Colonic mucosa (tissue), 4 donors: ENCODE measurements at regions not wholly inside any gene's neighbourhood (a gene's known extent, or its start where the extent isn't known, plus 50 kb on each side); places are given as distances from the start of the nearest gene placed in this dataset.
"Not testable (repeated sequence)": the region's sequence is repeated elsewhere in the genome, so short reads cannot be mapped to it uniquely, and the experiment has no call there.

Experiments used
- DNase-seq: peaks from one replicate; pipeline ENCODE4 v3.0.0-alpha.2; 2020
- H3K27ac ChIP-seq: fragments of 200-600 bp; one replicate; pipeline ENCODE4 v1.8.0; 2021
- H3K27me3 ChIP-seq: fragments of 200-600 bp; one replicate; pipeline ENCODE4 v1.8.0; 2021
- H3K36me3 ChIP-seq: fragments of 200-600 bp; one replicate; pipeline ENCODE4 v1.8.0; 2021
- H3K4me1 ChIP-seq: fragments of 200-600 bp; one replicate; pipeline ENCODE4 v1.8.0; 2021; ENCODE audit warnings: mild to moderate bottlenecking
- H3K4me3 ChIP-seq: fragments of 200-600 bp; one replicate; pipeline ENCODE4 v1.8.0; 2021
- H3K9ac ChIP-seq, 2 donors: one replicate each; pipeline ENCODE4 v1.7.0; 2013; ENCODE audit warnings: control low read depth in 2 of 2, low read depth in 2 of 2, low read length in 2 of 2
- H3K9me3 ChIP-seq: fragments of 200-600 bp; one replicate; pipeline ENCODE4 v1.8.0; 2021
- CTCF ChIP-seq: fragments of 200-600 bp; IDR thresholded peaks from one replicate; pipeline ENCODE4 v1.8.0; 2022; ENCODE audit warnings: antibody characterized with exemption, mild to moderate bottlenecking
- intact Hi-C: fragments of 100-400 bp; cut with DNase I; formaldehyde crosslinking; loops from one replicate; pipeline ENCODE4 v1.14.1; 2022
- donor health status: healthy.
- donor health status: DM: no; HTN: no; CAD: no.
- donor health status: DM: no; HTN: no; CAD: no.

GRCh38 chr14:38003746-38004609 lies 203.7 kb upstream of the SSTR1 start:
- Histone ChIP-seq H3K9ac (no peak overlapping the region), H3K9me3 (no peaks in the 10 kb centered on the region), H3K27ac (no peak overlapping the region), H3K36me3 (no peaks in the 10 kb centered on the region), H3K4me3 (no peak overlapping the region), H3K4me1 (no peaks in the 10 kb centered on the region), H3K27me3 (no peaks in the 10 kb centered on the region)
- DNase-seq: no peak
- TF ChIP-seq CTCF: no peak
- intact Hi-C loops: no loop called here

- Histone ChIP-seq H3K9ac (no peak overlapping the region), H3K27me3 (no peaks in the 10 kb centered on the region), H3K4me1 (no peaks in the 10 kb centered on the region), H3K36me3 (no peaks in the 10 kb centered on the region), H3K9me3 (no peaks in the 10 kb centered on the region), H3K4me3 (no peak overlapping the region), H3K27ac (no peak overlapping the region)
- intact Hi-C loops: no loop called here
- DNase-seq: no peak
- no peak for TF ChIP-seq CTCF
These were observed 203.2 kb upstream of the SSTR1 start for GRCh38 chr14:38004610-38004879.

GRCh38 chr14:38011156-38011555 lies 196.5 kb upstream of the SSTR1 start:
- H3K4me3 ChIP-seq, DNase-seq, H3K9ac ChIP-seq, H3K36me3 ChIP-seq, H3K9me3 ChIP-seq, intact Hi-C loops, H3K4me1 ChIP-seq, H3K27ac ChIP-seq, H3K27me3 ChIP-seq: not testable (repeated sequence)

GRCh38 chr14:38012056-38012455 lies 195.6 kb upstream of the SSTR1 start:
- no peak for DNase-seq
- no peaks in the 10 kb centered on the region for H3K4me1 ChIP-seq
- no peak overlapping the region for H3K4me3 ChIP-seq
- H3K27me3 ChIP-seq: no peaks in the 10 kb centered on the region
- no peaks in the 10 kb centered on the region for H3K36me3 ChIP-seq
- H3K9ac ChIP-seq: no peak overlapping the region
- TF ChIP-seq CTCF: no peak
- intact Hi-C loops: no loop called here
- H3K27ac ChIP-seq: no peak overlapping the region
- H3K9me3 ChIP-seq: no peaks in the 10 kb centered on the region

- TF ChIP-seq CTCF: no peak
- intact Hi-C loops: no loop called here
- H3K4me3 ChIP-seq: no peak overlapping the region
- no peak for DNase-seq
- no peak overlapping the region for H3K9ac ChIP-seq
- no peaks in the 10 kb centered on the region for H3K36me3 ChIP-seq
- no peaks in the 10 kb centered on the region for H3K27me3 ChIP-seq
- H3K27ac ChIP-seq: no peak overlapping the region
- H3K9me3 ChIP-seq: no peaks in the 10 kb centered on the region
- no peaks in the 10 kb centered on the region for H3K4me1 ChIP-seq
These were observed 191.2 kb upstream of the SSTR1 start for GRCh38 chr14:38016497-38016896.

GRCh38 chr14:38021861-38022260 lies 185.8 kb upstream of the SSTR1 start:
- no peak for TF ChIP-seq CTCF
- intact Hi-C loops: no loop called here

More at GRCh38 chr14:38021861-38022260, 185.8 kb upstream of the SSTR1 start:
- Histone ChIP-seq H3K36me3 (no peaks in the 10 kb centered on the region), H3K4me1 (no peaks in the 10 kb centered on the region), H3K9me3 (no peaks in the 10 kb centered on the region), H3K4me3 (no peak overlapping the region), H3K27me3 (no peaks in the 10 kb centered on the region), H3K27ac (no peak overlapping the region), H3K9ac (no peak overlapping the region)
- no peak for DNase-seq
